Upper lobe of left lung (tissue), 6 donors: ENCODE measurements at regions not wholly inside any gene's neighbourhood (a gene's known extent, or its start where the extent isn't known, plus 50 kb on each side); places are given as distances from the start of the nearest gene placed in this dataset.

Experiments used
- ATAC-seq, 2 donors: fragments of 200-7000 bp; cut with Tn5 transposase; one replicate each; pipeline ENCODE4 v1.9.1; 2022; ENCODE audit warnings: mild to moderate bottlenecking in 2 of 2, moderate library complexity in 2 of 2; ENCODE audit not compliant: low FRiP score in 2 of 2
- DNase-seq, 2 donors: peaks; one replicate each; pipeline ENCODE4 v3.0.0-alpha.2; 2019 to 2020
- H3K27ac ChIP-seq, 4 donors: fragments of 200-600 bp; sonication (generic); one replicate each; pipeline ENCODE4 v1.5.1; 2016 to 2019
- H3K27me3 ChIP-seq, 4 donors: fragments of 200-600 bp; sonication (generic); one replicate each; pipeline ENCODE4 v1.5.1; 2017 to 2019
- H3K36me3 ChIP-seq, 4 donors: fragments of 200-600 bp; sonication (generic); one replicate each; pipeline ENCODE4 v1.5.1; 2016 to 2019
- H3K4me1 ChIP-seq, 4 donors: fragments of 200-600 bp; sonication (generic); one replicate each; pipeline ENCODE4 v1.5.1; 2018 to 2019
- H3K4me3 ChIP-seq, 4 donors: fragments of 200-600 bp; sonication (generic); one replicate each; pipeline ENCODE4 v1.5.1; 2017 to 2019; ENCODE audit warnings: mild to moderate bottlenecking in 2 of 4, moderate library complexity in 1 of 4
- H3K9me3 ChIP-seq, 4 donors: fragments of 200-600 bp; sonication (generic); one replicate each; pipeline ENCODE4 v1.5.1; 2018 to 2019
- EP300 ChIP-seq, 4 donors: sonication (generic); formaldehyde crosslinking; IDR thresholded peaks; one replicate each; pipeline ENCODE4 v1.5.1; 2017; ENCODE audit warnings: antibody characterized with exemption in 4 of 4, control low read depth in 2 of 4
- POLR2A ChIP-seq, 4 donors: fragments of 450-650 bp; IDR thresholded peaks; one replicate each; pipeline ENCODE4 v1.5.1; 2016 to 2017; ENCODE audit warnings: antibody characterized with exemption in 4 of 4, mild to moderate bottlenecking in 2 of 4
- POLR2AphosphoS5 ChIP-seq, 2 donors: sonication (generic); formaldehyde crosslinking; IDR thresholded peaks; one replicate each; pipeline ENCODE4 v1.5.1; 2017; ENCODE audit warnings: antibody characterized with exemption in 2 of 2
- WGBS, 2 donors: methylation state at CpG; one replicate each; pipeline ENCODE4 v1.1.5; 2017 to 2018; 5-methylcytosine and 5-hydroxymethylcytosine counted together
- TF ChIP-seq, protein P1 (sequence below), 6 experiments: fragments of 450-650 bp in 4 of 6; fragments of 200-600 bp in 2 of 6; sonication (generic) in 2 of 6; IDR thresholded peaks; one replicate each; pipeline ENCODE4 v1.5.1; 2016 to 2019; ENCODE audit warnings: antibody characterized with exemption in 6 of 6
- donor health status: DM: no; HTN: no; CAD: no; lungs with moderate emphysema.
- donor health status: DM: no; HTN: yes; CAD: no; lungs with severe emphysema.

DNA sequence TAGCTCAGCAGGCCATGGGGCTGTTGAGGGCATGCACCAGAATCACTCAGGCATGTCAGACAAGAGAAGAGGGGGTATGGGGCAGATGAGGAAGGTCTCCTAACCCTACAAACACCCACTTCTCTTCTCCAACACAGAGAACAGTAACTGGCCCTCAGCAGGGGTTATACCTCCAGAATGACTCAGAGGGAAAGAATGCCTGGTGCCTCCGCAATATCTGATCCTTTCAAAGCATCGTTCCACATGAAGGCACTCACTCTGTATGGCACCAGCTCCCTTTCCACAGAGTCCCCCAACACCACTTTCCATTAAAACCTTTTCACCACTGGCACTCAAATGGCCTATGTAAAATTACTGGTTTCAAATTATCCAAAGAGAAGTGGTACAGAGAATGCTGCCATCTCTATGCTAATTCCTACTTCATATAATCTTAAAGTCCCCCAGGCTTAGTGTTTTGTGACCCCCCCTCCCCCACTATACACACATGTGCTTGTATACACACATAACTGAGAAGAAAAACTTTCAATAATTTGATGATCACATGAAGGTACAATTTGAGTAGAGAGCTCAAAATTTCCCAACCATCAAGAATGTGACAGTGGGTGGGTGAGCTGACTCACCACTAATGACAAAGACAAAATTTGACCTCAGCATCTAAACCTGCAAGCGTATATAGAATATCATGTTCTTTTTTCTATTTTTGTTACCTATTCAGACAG, 91.5 kb downstream of the SIPA1L2 start:
- TF ChIP-seq, protein P1, sequence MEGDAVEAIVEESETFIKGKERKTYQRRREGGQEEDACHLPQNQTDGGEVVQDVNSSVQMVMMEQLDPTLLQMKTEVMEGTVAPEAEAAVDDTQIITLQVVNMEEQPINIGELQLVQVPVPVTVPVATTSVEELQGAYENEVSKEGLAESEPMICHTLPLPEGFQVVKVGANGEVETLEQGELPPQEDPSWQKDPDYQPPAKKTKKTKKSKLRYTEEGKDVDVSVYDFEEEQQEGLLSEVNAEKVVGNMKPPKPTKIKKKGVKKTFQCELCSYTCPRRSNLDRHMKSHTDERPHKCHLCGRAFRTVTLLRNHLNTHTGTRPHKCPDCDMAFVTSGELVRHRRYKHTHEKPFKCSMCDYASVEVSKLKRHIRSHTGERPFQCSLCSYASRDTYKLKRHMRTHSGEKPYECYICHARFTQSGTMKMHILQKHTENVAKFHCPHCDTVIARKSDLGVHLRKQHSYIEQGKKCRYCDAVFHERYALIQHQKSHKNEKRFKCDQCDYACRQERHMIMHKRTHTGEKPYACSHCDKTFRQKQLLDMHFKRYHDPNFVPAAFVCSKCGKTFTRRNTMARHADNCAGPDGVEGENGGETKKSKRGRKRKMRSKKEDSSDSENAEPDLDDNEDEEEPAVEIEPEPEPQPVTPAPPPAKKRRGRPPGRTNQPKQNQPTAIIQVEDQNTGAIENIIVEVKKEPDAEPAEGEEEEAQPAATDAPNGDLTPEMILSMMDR (IDR thresholded peaks at IDR 0.05), result no peak
- no peak for TF ChIP-seq POLR2AphosphoS5 (IDR thresholded peaks at IDR 0.05)
- no peak for TF ChIP-seq POLR2A (IDR thresholded peaks at IDR 0.05)
- no peak for TF ChIP-seq EP300 (IDR thresholded peaks at IDR 0.05)
- Histone ChIP-seq H3K27ac (peak overlapping the region in 1 of 4 donors; percentile 11), H3K4me3 (no peak overlapping the region), H3K27me3 (no peaks in the 10 kb centered on the region), H3K9me3 (no peaks in the 10 kb centered on the region), H3K4me1 (peaks cover 0 to 12% (median 10%) of the 10 kb centered on the region in 4 donors), H3K36me3 (no peaks in the 10 kb centered on the region)
- DNase-seq (no peak), ATAC-seq (peak in 1 of 2 donors; percentile 17)
- WGBS, 2 donors, result 73 to 74% methylated on average over 3 of the region's 3 CpGs

DNA sequence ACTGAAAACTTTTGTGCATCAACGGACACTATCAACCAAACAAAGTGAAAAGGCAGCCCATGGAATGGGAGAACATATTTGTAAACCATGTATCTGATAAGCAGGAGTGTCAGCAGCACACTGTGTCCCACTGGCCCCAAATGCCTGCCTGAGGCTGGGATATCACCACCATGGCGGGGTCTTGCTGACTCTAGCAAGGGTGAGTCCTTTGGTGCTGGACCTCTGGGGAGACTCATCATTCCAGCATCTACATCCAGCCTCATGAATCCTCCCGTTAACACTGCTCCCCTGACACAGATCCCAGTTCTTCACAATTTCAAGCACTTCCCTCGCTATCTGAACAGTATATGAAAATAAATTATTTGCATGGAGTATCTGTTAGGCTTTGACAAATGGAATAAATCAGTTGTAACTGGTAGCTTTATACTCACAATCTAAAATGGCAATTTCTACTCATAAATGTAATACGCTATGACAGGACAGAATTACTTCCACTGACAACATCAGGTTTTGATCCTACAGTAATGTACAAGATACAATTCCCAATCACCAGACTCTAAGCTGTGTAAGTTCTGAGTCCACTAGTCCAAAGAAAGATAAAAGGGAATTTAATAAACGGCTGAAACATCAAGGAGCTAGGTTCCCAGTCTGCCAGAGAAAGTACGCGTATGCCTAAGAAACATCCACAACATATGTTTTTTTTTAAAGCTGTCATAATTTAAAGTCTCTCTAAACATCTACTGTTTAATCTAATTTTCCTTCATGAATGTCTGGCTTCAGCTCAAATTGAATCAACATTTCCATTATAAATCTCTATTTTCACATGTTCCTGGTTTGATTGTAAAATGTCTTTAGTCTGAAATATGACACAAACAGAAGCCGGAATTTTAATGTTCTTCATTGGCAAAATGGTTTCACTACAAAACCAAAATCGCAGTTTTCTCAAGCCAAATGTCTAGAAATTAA, 95.1 kb downstream of the SIPA1L2 start:
- no peak for DNase-seq
- no peaks in the 10 kb centered on the region for H3K36me3 ChIP-seq
- no peaks in the 10 kb centered on the region for H3K9me3 ChIP-seq
- no peak overlapping the region for H3K27ac ChIP-seq
- no peak overlapping the region for H3K4me3 ChIP-seq
- peaks cover 0 to 12% (median 10%) of the 10 kb centered on the region in 4 donors for H3K4me1 ChIP-seq
- TF ChIP-seq POLR2AphosphoS5 (IDR thresholded peaks at IDR 0.05) (no peak), POLR2A (IDR thresholded peaks at IDR 0.05) (no peak), EP300 (IDR thresholded peaks at IDR 0.05) (no peak)
- TF ChIP-seq, protein P1 (IDR thresholded peaks at IDR 0.05), result no peak
- H3K27me3 ChIP-seq, result no peaks in the 10 kb centered on the region
- ATAC-seq, result no peak
- WGBS, 2 donors, result 90 to 93% methylated on average over 9 to 10 of the region's 10 CpGs

DNA sequence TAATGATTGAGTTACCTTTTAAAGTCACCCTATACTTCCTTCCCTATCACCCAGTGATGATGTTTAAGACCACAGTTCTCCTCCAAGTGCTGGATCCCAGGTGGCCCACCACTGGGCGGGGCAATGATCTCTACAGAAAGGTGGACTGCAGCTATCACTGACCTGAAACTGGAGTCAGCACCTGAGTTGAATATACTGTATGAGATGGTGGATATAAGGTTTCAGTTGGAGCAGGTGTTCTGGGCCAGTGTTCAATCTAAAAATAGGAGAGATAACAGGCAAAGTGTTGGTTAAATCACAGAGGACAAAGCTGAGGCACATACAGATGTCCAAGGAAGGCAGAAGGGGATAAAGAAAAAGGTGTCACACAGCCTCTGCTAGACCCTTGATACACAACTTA, 96.6 kb downstream of the SIPA1L2 start:
- Histone ChIP-seq H3K27ac (no peak overlapping the region), H3K4me3 (no peak overlapping the region), H3K4me1 (peaks cover 0 to 3% (median 1%) of the 10 kb centered on the region in 4 donors), H3K9me3 (no peaks in the 10 kb centered on the region), H3K27me3 (no peaks in the 10 kb centered on the region), H3K36me3 (no peaks in the 10 kb centered on the region)
- 94 to 95% methylated on average over 1 of the region's 1 CpG for WGBS, 2 donors
- no peak for ATAC-seq
- DNase-seq, result no peak
- no peak for TF ChIP-seq POLR2A (IDR thresholded peaks at IDR 0.05)
- TF ChIP-seq, protein P1 (IDR thresholded peaks at IDR 0.05), result no peak
- no peak for TF ChIP-seq POLR2AphosphoS5 (IDR thresholded peaks at IDR 0.05)
- no peak for TF ChIP-seq EP300 (IDR thresholded peaks at IDR 0.05)

DNA sequence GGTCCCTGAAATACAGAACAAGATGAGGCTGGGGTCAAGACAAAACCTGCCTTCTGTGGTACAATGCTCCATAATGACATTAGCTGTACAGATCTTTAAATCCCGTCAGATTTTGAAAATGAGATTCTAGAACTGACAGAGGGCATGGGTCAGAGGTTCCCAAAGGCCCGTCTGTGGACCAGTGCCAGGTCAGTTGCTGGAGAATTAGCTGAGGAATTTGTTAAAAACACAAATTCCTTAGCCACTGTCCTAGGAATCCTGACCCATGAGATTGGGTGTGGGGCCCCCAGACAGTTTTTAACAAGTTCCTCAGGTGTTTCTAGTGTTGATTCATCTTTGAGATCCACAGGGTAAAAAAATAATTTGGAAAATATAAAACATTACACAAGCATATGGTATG, 97.0 kb downstream of the SIPA1L2 start:
- Histone ChIP-seq H3K27ac (no peak overlapping the region), H3K4me1 (peaks cover 0 to under 1% (median 0%) of the 10 kb centered on the region in 4 donors), H3K4me3 (no peak overlapping the region), H3K9me3 (no peaks in the 10 kb centered on the region), H3K36me3 (no peaks in the 10 kb centered on the region), H3K27me3 (no peaks in the 10 kb centered on the region)
- WGBS, 2 donors, result 85 to 96% methylated on average over 2 of the region's 2 CpGs
- TF ChIP-seq POLR2AphosphoS5 (IDR thresholded peaks at IDR 0.05) (no peak), EP300 (IDR thresholded peaks at IDR 0.05) (no peak), POLR2A (IDR thresholded peaks at IDR 0.05) (no peak)
- TF ChIP-seq, protein P1 (IDR thresholded peaks at IDR 0.05), result no peak
- DNase-seq, result no peak
- ATAC-seq, result no peak
